SK-N-SH treated with all-trans-retinoic acid at 6 μM for 48 hours (cell line): ENCODE measurements at regions not wholly inside any gene's neighbourhood (a gene's known extent, or its start where the extent isn't known, plus 50 kb on each side); places are given as distances from the start of the nearest gene placed in this dataset.

Experiments
- ARNTL ChIP-seq: fragments of 450-650 bp; formaldehyde crosslinking; IDR thresholded peaks from 2 replicates; pipeline ENCODE4 v1.5.0; 2020; ENCODE audit warnings: low read depth, mild to moderate bottlenecking, moderate library complexity, borderline replicate concordance
- CREB5 ChIP-seq: fragments of 250-450 bp; sonication (Bioruptor Pico); IDR thresholded peaks from 2 replicates; pipeline ENCODE4 v1.5.1; 2020; ENCODE audit warnings: low read depth, mild to moderate bottlenecking, moderate library complexity
- CSDC2 ChIP-seq: fragments of 250-450 bp; sonication (Bioruptor Pico); IDR thresholded peaks from 2 replicates; pipeline ENCODE4 v1.5.0; 2020; ENCODE audit warnings: mild to moderate bottlenecking, moderate library complexity
- ISL1 ChIP-seq: fragments of 250-450 bp; sonication (Bioruptor Pico); IDR thresholded peaks from 2 replicates; pipeline ENCODE4 v2.1.2; 2022; ENCODE audit warnings: mild to moderate bottlenecking, moderate library complexity
- POU6F1 ChIP-seq: fragments of 250-450 bp; sonication (Bioruptor Pico); IDR thresholded peaks from 2 replicates; pipeline ENCODE4 v1.8.0; 2021; ENCODE audit warnings: low read depth, mild to moderate bottlenecking, moderate library complexity, borderline replicate concordance
- RARB ChIP-seq: fragments of 250-450 bp; sonication (Bioruptor Pico); IDR thresholded peaks from 2 replicates; pipeline ENCODE4 v1.8.0; 2021; ENCODE audit warnings: mild to moderate bottlenecking, moderate library complexity
- SNAI2 ChIP-seq: fragments of 250-450 bp; sonication (Bioruptor Pico); IDR thresholded peaks from 2 replicates; pipeline ENCODE4 v1.5.0; 2020; ENCODE audit warnings: mild to moderate bottlenecking, moderate library complexity
- ZFP3 ChIP-seq: fragments of 250-450 bp; sonication (Bioruptor Pico); IDR thresholded peaks from 2 replicates; pipeline ENCODE4 v1.5.0; 2020; ENCODE audit warnings: mild to moderate bottlenecking, moderate library complexity
- ZFP30 ChIP-seq: fragments of 450-650 bp; formaldehyde crosslinking; IDR thresholded peaks from 2 replicates; pipeline ENCODE4 v1.5.0; 2022; ENCODE audit warnings: mild to moderate bottlenecking, moderate library complexity
- ZNF565 ChIP-seq: fragments of 450-650 bp; formaldehyde crosslinking; conservative IDR thresholded peaks from 2 replicates; pipeline ENCODE4 v1.5.0; 2020; ENCODE audit warnings: low read depth, mild to moderate bottlenecking, moderate library complexity
- ZNF8 ChIP-seq: fragments of 450-650 bp; formaldehyde crosslinking; IDR thresholded peaks from 2 replicates; pipeline ENCODE4 v1.5.0; 2020; ENCODE audit warnings: mild to moderate bottlenecking, moderate library complexity
- TF ChIP-seq, protein P1 (sequence below): fragments of 250-450 bp; sonication (Bioruptor Pico); IDR thresholded peaks from 2 replicates; pipeline ENCODE4 v1.5.1; 2021; ENCODE audit warnings: mild to moderate bottlenecking, moderate library complexity
- TF ChIP-seq, protein P2 (sequence below): fragments of 250-450 bp; sonication (Bioruptor Pico); IDR thresholded peaks from 2 replicates; pipeline ENCODE4 v1.8.0; 2020; ENCODE audit warnings: mild to moderate bottlenecking, moderate library complexity, borderline replicate concordance
- TF ChIP-seq, protein P3 (sequence below): fragments of 250-450 bp; sonication (Bioruptor Pico); IDR thresholded peaks from 2 replicates; pipeline ENCODE4 v1.5.0; 2020; ENCODE audit warnings: mild to moderate bottlenecking, moderate library complexity

GRCh38 chr7:131859147-131859821 is 302.9 kb upstream of the PODXL start:
- TF ChIP-seq CSDC2 (CRISPR knock-in tag) (no peak), ZFP3 (CRISPR knock-in tag) (no peak), RARB (no peak), ZNF8 (CRISPR knock-in tag) (no peak), ZNF565 (CRISPR knock-in tag) (no peak), ARNTL (CRISPR knock-in tag) (no peak), ISL1 (CRISPR knock-in tag) (no peak), CREB5 (no peak), POU6F1 (no peak), SNAI2 (no peak), ZFP30 (CRISPR knock-in tag) (no peak)
- TF ChIP-seq, protein P1, sequence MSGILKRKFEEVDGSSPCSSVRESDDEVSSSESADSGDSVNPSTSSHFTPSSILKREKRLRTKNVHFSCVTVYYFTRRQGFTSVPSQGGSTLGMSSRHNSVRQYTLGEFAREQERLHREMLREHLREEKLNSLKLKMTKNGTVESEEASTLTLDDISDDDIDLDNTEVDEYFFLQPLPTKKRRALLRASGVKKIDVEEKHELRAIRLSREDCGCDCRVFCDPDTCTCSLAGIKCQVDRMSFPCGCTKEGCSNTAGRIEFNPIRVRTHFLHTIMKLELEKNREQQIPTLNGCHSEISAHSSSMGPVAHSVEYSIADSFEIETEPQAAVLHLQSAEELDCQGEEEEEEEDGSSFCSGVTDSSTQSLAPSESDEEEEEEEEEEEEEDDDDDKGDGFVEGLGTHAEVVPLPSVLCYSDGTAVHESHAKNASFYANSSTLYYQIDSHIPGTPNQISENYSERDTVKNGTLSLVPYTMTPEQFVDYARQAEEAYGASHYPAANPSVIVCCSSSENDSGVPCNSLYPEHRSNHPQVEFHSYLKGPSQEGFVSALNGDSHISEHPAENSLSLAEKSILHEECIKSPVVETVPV (CRISPR knock-in tag) = no peak
- TF ChIP-seq, protein P2, sequence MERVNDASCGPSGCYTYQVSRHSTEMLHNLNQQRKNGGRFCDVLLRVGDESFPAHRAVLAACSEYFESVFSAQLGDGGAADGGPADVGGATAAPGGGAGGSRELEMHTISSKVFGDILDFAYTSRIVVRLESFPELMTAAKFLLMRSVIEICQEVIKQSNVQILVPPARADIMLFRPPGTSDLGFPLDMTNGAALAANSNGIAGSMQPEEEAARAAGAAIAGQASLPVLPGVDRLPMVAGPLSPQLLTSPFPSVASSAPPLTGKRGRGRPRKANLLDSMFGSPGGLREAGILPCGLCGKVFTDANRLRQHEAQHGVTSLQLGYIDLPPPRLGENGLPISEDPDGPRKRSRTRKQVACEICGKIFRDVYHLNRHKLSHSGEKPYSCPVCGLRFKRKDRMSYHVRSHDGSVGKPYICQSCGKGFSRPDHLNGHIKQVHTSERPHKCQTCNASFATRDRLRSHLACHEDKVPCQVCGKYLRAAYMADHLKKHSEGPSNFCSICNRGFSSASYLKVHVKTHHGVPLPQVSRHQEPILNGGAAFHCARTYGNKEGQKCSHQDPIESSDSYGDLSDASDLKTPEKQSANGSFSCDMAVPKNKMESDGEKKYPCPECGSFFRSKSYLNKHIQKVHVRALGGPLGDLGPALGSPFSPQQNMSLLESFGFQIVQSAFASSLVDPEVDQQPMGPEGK (CRISPR knock-in tag) = no peak
- TF ChIP-seq, protein P3, sequence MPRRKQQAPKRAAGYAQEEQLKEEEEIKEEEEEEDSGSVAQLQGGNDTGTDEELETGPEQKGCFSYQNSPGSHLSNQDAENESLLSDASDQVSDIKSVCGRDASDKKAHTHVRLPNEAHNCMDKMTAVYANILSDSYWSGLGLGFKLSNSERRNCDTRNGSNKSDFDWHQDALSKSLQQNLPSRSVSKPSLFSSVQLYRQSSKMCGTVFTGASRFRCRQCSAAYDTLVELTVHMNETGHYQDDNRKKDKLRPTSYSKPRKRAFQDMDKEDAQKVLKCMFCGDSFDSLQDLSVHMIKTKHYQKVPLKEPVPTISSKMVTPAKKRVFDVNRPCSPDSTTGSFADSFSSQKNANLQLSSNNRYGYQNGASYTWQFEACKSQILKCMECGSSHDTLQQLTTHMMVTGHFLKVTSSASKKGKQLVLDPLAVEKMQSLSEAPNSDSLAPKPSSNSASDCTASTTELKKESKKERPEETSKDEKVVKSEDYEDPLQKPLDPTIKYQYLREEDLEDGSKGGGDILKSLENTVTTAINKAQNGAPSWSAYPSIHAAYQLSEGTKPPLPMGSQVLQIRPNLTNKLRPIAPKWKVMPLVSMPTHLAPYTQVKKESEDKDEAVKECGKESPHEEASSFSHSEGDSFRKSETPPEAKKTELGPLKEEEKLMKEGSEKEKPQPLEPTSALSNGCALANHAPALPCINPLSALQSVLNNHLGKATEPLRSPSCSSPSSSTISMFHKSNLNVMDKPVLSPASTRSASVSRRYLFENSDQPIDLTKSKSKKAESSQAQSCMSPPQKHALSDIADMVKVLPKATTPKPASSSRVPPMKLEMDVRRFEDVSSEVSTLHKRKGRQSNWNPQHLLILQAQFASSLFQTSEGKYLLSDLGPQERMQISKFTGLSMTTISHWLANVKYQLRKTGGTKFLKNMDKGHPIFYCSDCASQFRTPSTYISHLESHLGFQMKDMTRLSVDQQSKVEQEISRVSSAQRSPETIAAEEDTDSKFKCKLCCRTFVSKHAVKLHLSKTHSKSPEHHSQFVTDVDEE = no peak
